PC-3 (cell line): ENCODE measurements at regions not wholly inside any gene's neighbourhood (a gene's known extent, or its start where the extent isn't known, plus 50 kb on each side); places are given as distances from the start of the nearest gene placed in this dataset.

ENCODE experiments used
- EZH2 ChIP-seq: fragments of 300-600 bp; sonication (generic); IDR thresholded peaks from one replicate; pipeline ENCODE4 v1.6.1; 2017; ENCODE audit warnings: antibody characterized with exemption, mild to moderate bottlenecking, low read length; ENCODE audit not compliant: unreplicated experiment
- EZH2phosphoT487 ChIP-seq: fragments of 300-600 bp; sonication (generic); IDR thresholded peaks from 2 replicates; pipeline ENCODE4 v1.6.1; 2018; ENCODE audit warnings: mild to moderate bottlenecking, antibody characterized with exemption, low read length, borderline replicate concordance
- TF ChIP-seq, protein P1 (sequence below): fragments of 300-600 bp; sonication (generic); conservative IDR thresholded peaks from 2 replicates; pipeline ENCODE4 v1.5.1; 2017; ENCODE audit warnings: antibody characterized with exemption, low read depth, mild to moderate bottlenecking, low read length

GRCh38 chr14:38490273-38490672 is 234.4 kb upstream of the CLEC14A start:
- TF ChIP-seq, protein P1, sequence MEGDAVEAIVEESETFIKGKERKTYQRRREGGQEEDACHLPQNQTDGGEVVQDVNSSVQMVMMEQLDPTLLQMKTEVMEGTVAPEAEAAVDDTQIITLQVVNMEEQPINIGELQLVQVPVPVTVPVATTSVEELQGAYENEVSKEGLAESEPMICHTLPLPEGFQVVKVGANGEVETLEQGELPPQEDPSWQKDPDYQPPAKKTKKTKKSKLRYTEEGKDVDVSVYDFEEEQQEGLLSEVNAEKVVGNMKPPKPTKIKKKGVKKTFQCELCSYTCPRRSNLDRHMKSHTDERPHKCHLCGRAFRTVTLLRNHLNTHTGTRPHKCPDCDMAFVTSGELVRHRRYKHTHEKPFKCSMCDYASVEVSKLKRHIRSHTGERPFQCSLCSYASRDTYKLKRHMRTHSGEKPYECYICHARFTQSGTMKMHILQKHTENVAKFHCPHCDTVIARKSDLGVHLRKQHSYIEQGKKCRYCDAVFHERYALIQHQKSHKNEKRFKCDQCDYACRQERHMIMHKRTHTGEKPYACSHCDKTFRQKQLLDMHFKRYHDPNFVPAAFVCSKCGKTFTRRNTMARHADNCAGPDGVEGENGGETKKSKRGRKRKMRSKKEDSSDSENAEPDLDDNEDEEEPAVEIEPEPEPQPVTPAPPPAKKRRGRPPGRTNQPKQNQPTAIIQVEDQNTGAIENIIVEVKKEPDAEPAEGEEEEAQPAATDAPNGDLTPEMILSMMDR, result no peak
- no peak for TF ChIP-seq EZH2phosphoT487
- TF ChIP-seq EZH2, result no peak
